AG04449 (cell line): ENCODE measurements at regions not wholly inside any gene's neighbourhood (a gene's known extent, or its start where the extent isn't known, plus 50 kb on each side); places are given as distances from the start of the nearest gene placed in this dataset.

Experiments
- CTCF ChIA-PET: fragments of 350-600 bp; formaldehyde crosslinking; extraction: SDS; loops from one replicate; lab custom pipeline; 2021; ENCODE audit warnings: antibody characterized with exemption; lab: Yijun Ruan, JAX
- POLR2A ChIA-PET: fragments of 400-600, 350-600 bp; formaldehyde crosslinking; extraction: SDS; loops from one replicate; lab custom pipeline; 2020; ENCODE audit warnings: antibody characterized with exemption, inconsistent platforms; lab: Yijun Ruan, JAX
- DNase-seq: peaks from one replicate; pipeline ENCODE4 v3.0.0-alpha.2; 2010; ENCODE audit warnings: low read depth, low spot score
- H3K4me3 ChIP-seq: 2 replicates; pipeline ENCODE4 v1.5.1; 2011; ENCODE audit warnings: low read depth, mild to moderate bottlenecking, control low read depth, low read length
- CTCF ChIP-seq: IDR thresholded peaks from one replicate; pipeline ENCODE4 v1.5.1; 2011; ENCODE audit warnings: mild to moderate bottlenecking, moderate library complexity, low read length, control low read depth, inconsistent platforms; ENCODE audit not compliant: insufficient read depth; ENCODE audit errors: missing control alignments

DNA sequence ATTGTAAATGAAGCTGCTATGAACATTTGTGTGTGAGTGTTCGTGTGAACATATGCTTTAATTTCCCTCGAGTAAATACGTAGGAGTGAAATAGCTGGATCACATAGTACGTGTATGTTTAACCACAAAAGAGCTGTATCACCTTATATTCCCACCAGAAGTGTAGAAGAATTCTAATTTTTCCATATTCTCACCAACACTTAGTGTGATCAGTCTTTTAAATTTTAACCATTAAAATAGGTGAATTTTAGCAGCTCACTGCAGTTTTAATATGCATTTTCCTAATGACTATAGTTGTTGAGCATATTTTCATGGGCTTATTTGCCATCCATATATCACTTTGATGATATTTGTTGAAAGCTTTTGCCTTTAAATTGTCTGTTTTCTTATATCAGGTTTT is 741.2 kb downstream of the PTPRU start:
- CTCF ChIA-PET = no interaction called here
- TF ChIP-seq CTCF = no peak
- H3K4me3 ChIP-seq = no peak overlapping the region
- DNase-seq = no peak
- POLR2A ChIA-PET = no interaction called here

- no peak for DNase-seq
- H3K4me3 ChIP-seq = no peak overlapping the region
- CTCF ChIA-PET = no interaction called here
- TF ChIP-seq CTCF = no peak
- POLR2A ChIA-PET = no interaction called here
These were observed 738.8 kb downstream of the PTPRU start for GRCh38 chr1:29975036-29975694.

DNA sequence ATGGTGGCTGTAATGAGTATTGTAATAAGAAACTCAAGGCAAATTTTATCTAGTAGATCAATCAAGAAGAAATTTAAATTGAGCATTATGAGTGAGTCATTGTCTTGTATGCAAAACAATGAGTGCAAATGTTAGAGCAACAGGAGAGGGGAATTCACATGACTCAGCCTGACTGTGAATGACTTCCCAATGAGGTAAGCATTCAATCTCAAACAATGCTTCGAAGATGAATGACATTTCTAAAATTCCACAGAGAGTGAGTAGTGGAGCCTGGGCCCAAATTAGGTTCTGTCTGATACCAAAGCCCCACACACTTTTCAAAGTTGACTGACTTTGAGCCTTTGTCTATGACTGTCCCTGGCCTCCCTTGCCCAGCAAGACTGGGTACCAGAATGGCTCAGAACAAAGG is 738.0 kb downstream of the PTPRU start:
- no peak overlapping the region for H3K4me3 ChIP-seq
- ChIA-PET POLR2A (no interaction called here), CTCF (no interaction called here)
- no peak for TF ChIP-seq CTCF
- DNase-seq = peak; percentile 49

GRCh38 chr1:29973406-29973805 is 737.1 kb downstream of the PTPRU start:
- no peak for TF ChIP-seq CTCF

GRCh38 chr1:29972421-29973053 is 736.2 kb downstream of the PTPRU start:
- H3K4me3 ChIP-seq = no peak overlapping the region
- no peak for TF ChIP-seq CTCF
- POLR2A ChIA-PET = no interaction called here
- CTCF ChIA-PET = no interaction called here
- no peak for DNase-seq

More at GRCh38 chr1:29973406-29973805, 737.1 kb downstream of the PTPRU start:
- DNase-seq = no peak
- H3K4me3 ChIP-seq = no peak overlapping the region
- ChIA-PET POLR2A (no interaction called here), CTCF (no interaction called here)

- TF ChIP-seq CTCF = no peak
- H3K4me3 ChIP-seq = no peak overlapping the region
- CTCF ChIA-PET = no interaction called here
- no peak for DNase-seq
- POLR2A ChIA-PET = no interaction called here
These were observed 735.4 kb downstream of the PTPRU start for GRCh38 chr1:29971703-29972102.
